Sigmoid colon (tissue), 6 donors: ENCODE measurements at regions not wholly inside any gene's neighbourhood (a gene's known extent, or its start where the extent isn't known, plus 50 kb on each side); places are given as distances from the start of the nearest gene placed in this dataset.

ENCODE experiments used
- DNase-seq: peaks from one replicate; pipeline ENCODE4 v3.0.0-alpha.2; 2019
- H3K27ac ChIP-seq, 4 donors: fragments of 200-600 bp; sonication (generic); one replicate each; pipeline ENCODE4 v1.5.1; 2016 to 2019; ENCODE audit warnings: mild to moderate bottlenecking in 1 of 4
- H3K27me3 ChIP-seq, 3 donors: fragments of 200-600 bp; sonication (generic); one replicate each; pipeline ENCODE4 v1.5.1; 2019; ENCODE audit warnings: mild to moderate bottlenecking in 1 of 3
- H3K36me3 ChIP-seq, 4 donors: fragments of 200-600 bp; sonication (generic); one replicate each; pipeline ENCODE4 v1.5.1; 2016 to 2019
- H3K4me1 ChIP-seq, 4 donors: fragments of 200-600 bp; sonication (generic); one replicate each; pipeline ENCODE4 v1.5.1; 2017 to 2019
- H3K4me3 ChIP-seq, 4 donors: fragments of 200-600 bp; sonication (generic); one replicate each; pipeline ENCODE4 v1.5.1; 2017 to 2019; ENCODE audit warnings: mild to moderate bottlenecking in 2 of 4, moderate library complexity in 1 of 4
- H3K9me3 ChIP-seq, 4 donors: fragments of 200-600 bp in 3 of 4; sonication (generic) in 3 of 4; one replicate each; pipeline versions ENCODE4 v1.5.1 to v1.6.1; 2013 to 2019
- CTCF ChIP-seq, 4 experiments: fragments of 450-650 bp in 3 of 4; fragments of 200-600 bp in 1 of 4; IDR thresholded peaks; one replicate each; pipeline ENCODE4 v1.5.1; 2016 to 2019; ENCODE audit warnings: antibody characterized with exemption in 4 of 4, mild to moderate bottlenecking in 3 of 4, moderate library complexity in 2 of 4
- EP300 ChIP-seq, 4 donors: sonication (generic); formaldehyde crosslinking; IDR thresholded peaks; one replicate each; pipeline ENCODE4 v1.6.1; 2017; ENCODE audit warnings: antibody characterized with exemption in 4 of 4
- POLR2A ChIP-seq, 2 donors: fragments of 450-650 bp; IDR thresholded peaks; one replicate each; pipeline ENCODE4 v1.6.1; 2016; ENCODE audit warnings: antibody characterized with exemption in 2 of 2, mild to moderate bottlenecking in 2 of 2, moderate library complexity in 2 of 2
- POLR2AphosphoS5 ChIP-seq, 4 donors: sonication (generic); formaldehyde crosslinking; IDR thresholded peaks; one replicate each; pipeline ENCODE4 v1.6.1; 2017; ENCODE audit warnings: antibody characterized with exemption in 4 of 4
- WGBS, 2 donors: extraction: QIAGEN DNeasy Blood & Tissue Kit; methylation state at CpG; one replicate each; pipeline ENCODE4 v1.1.7; 2013; 5-methylcytosine and 5-hydroxymethylcytosine counted together
- intact Hi-C: fragments of 100-400 bp; cut with DNase I; formaldehyde crosslinking; loops from one replicate; pipeline ENCODE4 v1.15.1; 2023
- donor health status: healthy with polysubstance abuse.
- donor health status: healthy.

GRCh38 chr13:30053939-30054338 is 203.5 kb upstream of the UBL3 start:
- intact Hi-C loops: no loop called here
- no peaks in the 10 kb centered on the region for H3K4me1 ChIP-seq
- H3K27ac ChIP-seq: no peak overlapping the region
- no peak overlapping the region for H3K4me3 ChIP-seq
- no peaks in the 10 kb centered on the region for H3K9me3 ChIP-seq
- H3K27me3 ChIP-seq: peaks cover 0 to 4% (median 0%) of the 10 kb centered on the region in 3 donors
- 81 to 89% methylated on average over 4 of the region's 4 CpGs for WGBS, 2 donors
- TF ChIP-seq POLR2A (IDR thresholded peaks at IDR 0.05): no peak
- TF ChIP-seq POLR2AphosphoS5 (IDR thresholded peaks at IDR 0.05): no peak
- TF ChIP-seq CTCF (IDR thresholded peaks at IDR 0.05): no peak
- TF ChIP-seq EP300 (IDR thresholded peaks at IDR 0.05): no peak
- no peak for DNase-seq
- H3K36me3 ChIP-seq: no peaks in the 10 kb centered on the region

GRCh38 chr13:30052120-30052519 is 201.7 kb upstream of the UBL3 start:
- Histone ChIP-seq H3K9me3 (no peaks in the 10 kb centered on the region), H3K27me3 (peaks cover 0 to 4% (median 0%) of the 10 kb centered on the region in 3 donors), H3K36me3 (no peaks in the 10 kb centered on the region), H3K27ac (no peak overlapping the region), H3K4me3 (no peak overlapping the region), H3K4me1 (no peaks in the 10 kb centered on the region)
- intact Hi-C loops: no loop called here
- WGBS, 2 donors: 36 to 59% methylated on average over 7 of the region's 7 CpGs
- DNase-seq: no peak
- TF ChIP-seq CTCF (IDR thresholded peaks at IDR 0.05) (no peak), POLR2AphosphoS5 (IDR thresholded peaks at IDR 0.05) (no peak)

- Histone ChIP-seq H3K36me3 (no peaks in the 10 kb centered on the region), H3K9me3 (no peaks in the 10 kb centered on the region)
Observed at GRCh38 chr13:30051531-30052060, 201.2 kb upstream of the UBL3 start.

GRCh38 chr13:30049692-30050091 is 199.3 kb upstream of the UBL3 start:
- no peak for TF ChIP-seq POLR2AphosphoS5 (IDR thresholded peaks at IDR 0.05)
- no peak for TF ChIP-seq POLR2A (IDR thresholded peaks at IDR 0.05)
- no peak for TF ChIP-seq EP300 (IDR thresholded peaks at IDR 0.05)
- TF ChIP-seq CTCF (IDR thresholded peaks at IDR 0.05): no peak
- intact Hi-C loops: no loop called here
- no peaks in the 10 kb centered on the region for H3K36me3 ChIP-seq
- peaks cover 0 to 4% (median 0%) of the 10 kb centered on the region in 3 donors for H3K27me3 ChIP-seq
- no peak for DNase-seq
- no peak overlapping the region for H3K27ac ChIP-seq
- H3K9me3 ChIP-seq: no peaks in the 10 kb centered on the region
- H3K4me3 ChIP-seq: no peak overlapping the region
- H3K4me1 ChIP-seq: no peaks in the 10 kb centered on the region
- 91 to 94% methylated on average over 5 of the region's 5 CpGs for WGBS, 2 donors

More at GRCh38 chr13:30051531-30052060, 201.2 kb upstream of the UBL3 start:
- Histone ChIP-seq H3K27me3 (peaks cover 0 to 4% (median 0%) of the 10 kb centered on the region in 3 donors), H3K27ac (no peak overlapping the region), H3K4me1 (no peaks in the 10 kb centered on the region), H3K4me3 (no peak overlapping the region)
- TF ChIP-seq CTCF (IDR thresholded peaks at IDR 0.05): no peak
- no peak for TF ChIP-seq POLR2AphosphoS5 (IDR thresholded peaks at IDR 0.05)
- TF ChIP-seq EP300 (IDR thresholded peaks at IDR 0.05): no peak
- DNase-seq: no peak
- intact Hi-C loops: no loop called here
- WGBS, 2 donors: 75 to 86% methylated on average over 2 of the region's 2 CpGs
